Lung (tissue), 11 donors: ENCODE measurements at regions not wholly inside any gene's neighbourhood (a gene's known extent, or its start where the extent isn't known, plus 50 kb on each side); places are given as distances from the start of the nearest gene placed in this dataset.

Experiments used
- ATAC-seq: fragments of 200-7000 bp; cut with Tn5 transposase; one replicate; pipeline ENCODE4 v1.9.1; 2020; ENCODE audit warnings: moderate number of reproducible peaks; ENCODE audit not compliant: insufficient read depth, low FRiP score
- DNase-seq, 3 donors: peaks; one replicate each; pipeline ENCODE4 v3.0.0-alpha.2; 2013 to 2017
- H3K27ac ChIP-seq, 2 donors: one replicate each; pipeline ENCODE4 v1.5.1; 2013; ENCODE audit warnings: mild to moderate bottlenecking in 2 of 2, moderate library complexity in 2 of 2, control low read depth in 1 of 2, inconsistent platforms in 1 of 2, low read depth in 1 of 2, low read length in 1 of 2
- H3K27me3 ChIP-seq, 3 donors: one replicate each; pipeline ENCODE4 v1.5.1; 2013; ENCODE audit warnings: low read length in 2 of 3; ENCODE audit not compliant: control insufficient read depth in 3 of 3, insufficient read depth in 3 of 3
- H3K36me3 ChIP-seq, 4 donors: one replicate each; pipeline ENCODE4 v1.5.1; 2013; ENCODE audit warnings: low read length in 4 of 4, mild to moderate bottlenecking in 1 of 4, moderate library complexity in 1 of 4; ENCODE audit not compliant: control insufficient read depth in 4 of 4, insufficient read depth in 4 of 4
- H3K4me1 ChIP-seq, 5 donors: one replicate each; pipeline ENCODE4 v1.5.1; 2013; ENCODE audit warnings: low read length in 5 of 5, mild to moderate bottlenecking in 2 of 5, moderate library complexity in 1 of 5; ENCODE audit not compliant: control insufficient read depth in 5 of 5, insufficient read depth in 5 of 5
- H3K4me3 ChIP-seq: one replicate; pipeline ENCODE4 v1.5.1; 2013; ENCODE audit warnings: mild to moderate bottlenecking, control low read depth, moderate library complexity
- H3K9ac ChIP-seq, 2 donors: one replicate each; pipeline ENCODE4 v1.5.1; 2013; ENCODE audit warnings: low read length in 2 of 2, control low read depth in 1 of 2; ENCODE audit not compliant: insufficient read depth in 1 of 2
- H3K9me3 ChIP-seq, 4 donors: one replicate each; pipeline ENCODE4 v1.5.1; 2013; ENCODE audit warnings: low read length in 3 of 4, mild to moderate bottlenecking in 1 of 4, moderate library complexity in 1 of 4; ENCODE audit not compliant: control insufficient read depth in 4 of 4, insufficient read depth in 3 of 4
- CTCF ChIP-seq: IDR thresholded peaks from 2 replicates; pipeline ENCODE4 v1.5.1; 2012; ENCODE audit warnings: mild to moderate bottlenecking; ENCODE audit errors: control extremely low read depth, extremely low read depth
- WGBS, 2 donors: extraction: QIAGEN DNeasy Blood & Tissue Kit; methylation state at CpG; one replicate each; pipeline ENCODE4 v1.1.7; 2013; 5-methylcytosine and 5-hydroxymethylcytosine counted together
- donor health status: control.
- donor health status: control.
- donor health status: Bipolar disorder and iron deficiency.
- donor health status: healthy.
- donor health status: DM: yes; HTN: yes; CAD: no.

- no peak for ATAC-seq
- H3K9me3 ChIP-seq: no peaks in the 10 kb centered on the region
- H3K27ac ChIP-seq: no peak overlapping the region
- no peak overlapping the region for H3K4me3 ChIP-seq
- no peak overlapping the region for H3K9ac ChIP-seq
- DNase-seq: no peak
- no peaks in the 10 kb centered on the region for H3K4me1 ChIP-seq
- no peaks in the 10 kb centered on the region for H3K36me3 ChIP-seq
- no peak for TF ChIP-seq CTCF
- no peaks in the 10 kb centered on the region for H3K27me3 ChIP-seq
Observed at GRCh38 chr6:68427630-68428029, 207.5 kb upstream of the ADGRB3 start.

GRCh38 chr6:68410021-68410420 is 225.1 kb upstream of the ADGRB3 start:
- 85 to 86% methylated on average over 2 of the region's 2 CpGs for WGBS, 2 donors

GRCh38 chr6:68400396-68400795 is 234.7 kb upstream of the ADGRB3 start:
- no peak overlapping the region for H3K27ac ChIP-seq
- H3K9me3 ChIP-seq: peaks cover 0 to 17% (median 3%) of the 10 kb centered on the region in 4 donors
- no peaks in the 10 kb centered on the region for H3K4me1 ChIP-seq
- 87 to 90% methylated on average over 2 of the region's 2 CpGs for WGBS, 2 donors
- no peak overlapping the region for H3K9ac ChIP-seq
- H3K27me3 ChIP-seq: no peaks in the 10 kb centered on the region
- H3K36me3 ChIP-seq: no peaks in the 10 kb centered on the region
- ATAC-seq (no peak), DNase-seq (no peak)
- no peak overlapping the region for H3K4me3 ChIP-seq
- TF ChIP-seq CTCF: no peak

More at GRCh38 chr6:68410021-68410420, 225.1 kb upstream of the ADGRB3 start:
- Histone ChIP-seq H3K4me1 (no peaks in the 10 kb centered on the region), H3K27me3 (no peaks in the 10 kb centered on the region), H3K36me3 (no peaks in the 10 kb centered on the region), H3K9ac (no peak overlapping the region), H3K27ac (no peak overlapping the region), H3K9me3 (no peaks in the 10 kb centered on the region), H3K4me3 (no peak overlapping the region)
- DNase-seq (no peak), ATAC-seq (no peak)
- TF ChIP-seq CTCF: no peak

GRCh38 chr6:68391953-68392352 is 243.1 kb upstream of the ADGRB3 start:
- no peaks in the 10 kb centered on the region for H3K36me3 ChIP-seq
- DNase-seq (no peak), ATAC-seq (no peak)
- H3K9me3 ChIP-seq: no peaks in the 10 kb centered on the region
- no peak overlapping the region for H3K4me3 ChIP-seq
- no peak overlapping the region for H3K9ac ChIP-seq
- H3K4me1 ChIP-seq: no peaks in the 10 kb centered on the region
- H3K27me3 ChIP-seq: no peaks in the 10 kb centered on the region
- TF ChIP-seq CTCF: no peak
- H3K27ac ChIP-seq: no peak overlapping the region
